Right lobe of liver (tissue), 6 donors: ENCODE measurements at regions not wholly inside any gene's neighbourhood (a gene's known extent, or its start where the extent isn't known, plus 50 kb on each side); places are given as distances from the start of the nearest gene placed in this dataset.

Experiments
- ATAC-seq, 4 donors: fragments of 200-7000 bp; cut with Tn5 transposase; one replicate each; pipeline ENCODE4 v1.9.1; 2020; ENCODE audit warnings: mild to moderate bottlenecking in 4 of 4, moderate library complexity in 4 of 4
- DNase-seq, 3 donors: peaks; one replicate each; pipeline ENCODE4 v3.0.0-alpha.2; 2020
- H3K27ac ChIP-seq, 3 donors: fragments of 200-600 bp; one replicate each; pipeline ENCODE4 v1.8.0; 2022
- H3K27me3 ChIP-seq, 2 donors: fragments of 200-600 bp; one replicate each; pipeline ENCODE4 v1.8.0; 2022
- H3K36me3 ChIP-seq, 4 donors: fragments of 200-600 bp; sonication (generic) in 1 of 4; one replicate each; pipeline versions ENCODE4 v1.5.1 to v1.8.0; 2017 to 2022; ENCODE audit warnings: control low read depth in 1 of 4
- H3K4me1 ChIP-seq, 4 donors: fragments of 200-600 bp; sonication (generic) in 1 of 4; one replicate each; pipeline versions ENCODE4 v1.5.1 to v1.8.0; 2017 to 2022; ENCODE audit warnings: control low read depth in 1 of 4
- H3K4me3 ChIP-seq, 3 donors: fragments of 200-600 bp; one replicate each; pipeline ENCODE4 v1.8.0; 2022
- H3K9me3 ChIP-seq, 4 donors: fragments of 200-600 bp; sonication (generic) in 1 of 4; one replicate each; pipeline versions ENCODE4 v1.5.1 to v1.8.0; 2017 to 2022; ENCODE audit warnings: control low read depth in 1 of 4
- POLR2A ChIP-seq: fragments of 450-650 bp; IDR thresholded peaks from one replicate; pipeline ENCODE4 v1.6.1; 2017; ENCODE audit warnings: antibody characterized with exemption, mild to moderate bottlenecking
- WGBS: methylation state at CpG from one replicate; pipeline ENCODE4 v1.1.6; 2018; ENCODE audit warnings: low coverage, low lambda C conversion rate; ENCODE audit not compliant: insufficient coverage; ENCODE audit errors: missing lambda C conversion rate; 5-methylcytosine and 5-hydroxymethylcytosine counted together
- intact Hi-C, 2 donors: fragments of 100-400 bp; cut with DNase I; formaldehyde crosslinking; loops; one replicate each; pipeline versions ENCODE4 v1.11.2 to v1.14.1; 2022
- TF ChIP-seq, protein P1 (sequence below), 4 donors: fragments of 200-600 bp in 3 of 4; fragments of 450-650 bp in 1 of 4; IDR thresholded peaks; one replicate each; pipeline versions ENCODE4 v1.5.1 to v1.8.0; 2016 to 2022; ENCODE audit warnings: antibody characterized with exemption in 4 of 4, mild to moderate bottlenecking in 2 of 4
- donor health status: DM: no; HTN: yes; CAD: no.
- donor health status: DM: no; HTN: no; CAD: no.
- donor health status: DM: no; HTN: no; CAD: no.
- donor health status: DM: no; HTN: yes; CAD: no.
- donor health status: DM: no; HTN: yes; CAD: no.

DNA sequence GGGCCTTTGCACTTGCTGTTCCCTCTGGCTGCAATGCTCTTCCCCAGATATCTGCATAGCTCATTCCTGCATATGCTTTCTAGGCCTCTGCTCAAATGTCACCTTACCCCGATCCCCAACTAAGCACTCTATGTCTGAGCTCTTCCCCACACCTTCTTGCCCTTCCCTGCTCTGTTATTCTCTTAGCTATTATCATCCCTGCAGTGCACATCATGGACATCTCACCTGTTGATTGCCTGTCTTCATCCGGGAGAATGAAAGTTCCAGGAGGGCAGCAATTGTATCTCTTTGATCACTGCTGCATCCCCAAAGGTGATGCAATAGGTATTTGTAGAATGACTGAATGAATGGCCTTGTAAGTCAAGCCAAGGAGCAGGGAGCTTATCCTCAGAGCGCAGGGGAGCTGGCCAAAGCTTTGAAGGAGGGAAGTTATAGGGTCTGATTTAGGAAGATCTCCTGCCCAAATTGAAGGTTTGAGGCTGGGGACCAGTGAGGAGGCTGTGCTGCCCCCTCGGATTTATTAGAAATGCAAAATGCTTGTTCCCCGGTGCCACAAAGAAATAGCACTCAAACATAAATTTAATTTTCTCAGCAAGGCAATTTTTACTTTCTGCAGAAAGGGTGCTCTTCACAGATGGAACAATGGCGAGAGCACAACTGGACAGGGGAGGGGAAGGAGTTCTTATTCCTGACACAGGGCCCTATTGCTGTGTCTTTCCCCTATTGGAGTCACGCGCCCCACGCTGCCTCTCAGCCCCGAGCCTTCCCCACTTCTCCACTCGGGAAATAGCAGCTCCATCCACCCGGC lies 631.1 kb downstream of the MATN1 start:
- H3K9me3 ChIP-seq = peaks cover 0 to 7% (median 2%) of the 10 kb centered on the region in 4 donors
- WGBS = 80% methylated on average over 10 of the region's 12 CpGs
- no peak for TF ChIP-seq POLR2A
- TF ChIP-seq, protein P1, sequence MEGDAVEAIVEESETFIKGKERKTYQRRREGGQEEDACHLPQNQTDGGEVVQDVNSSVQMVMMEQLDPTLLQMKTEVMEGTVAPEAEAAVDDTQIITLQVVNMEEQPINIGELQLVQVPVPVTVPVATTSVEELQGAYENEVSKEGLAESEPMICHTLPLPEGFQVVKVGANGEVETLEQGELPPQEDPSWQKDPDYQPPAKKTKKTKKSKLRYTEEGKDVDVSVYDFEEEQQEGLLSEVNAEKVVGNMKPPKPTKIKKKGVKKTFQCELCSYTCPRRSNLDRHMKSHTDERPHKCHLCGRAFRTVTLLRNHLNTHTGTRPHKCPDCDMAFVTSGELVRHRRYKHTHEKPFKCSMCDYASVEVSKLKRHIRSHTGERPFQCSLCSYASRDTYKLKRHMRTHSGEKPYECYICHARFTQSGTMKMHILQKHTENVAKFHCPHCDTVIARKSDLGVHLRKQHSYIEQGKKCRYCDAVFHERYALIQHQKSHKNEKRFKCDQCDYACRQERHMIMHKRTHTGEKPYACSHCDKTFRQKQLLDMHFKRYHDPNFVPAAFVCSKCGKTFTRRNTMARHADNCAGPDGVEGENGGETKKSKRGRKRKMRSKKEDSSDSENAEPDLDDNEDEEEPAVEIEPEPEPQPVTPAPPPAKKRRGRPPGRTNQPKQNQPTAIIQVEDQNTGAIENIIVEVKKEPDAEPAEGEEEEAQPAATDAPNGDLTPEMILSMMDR (IDR thresholded peaks at IDR 0.05) = no peak
- no peak for DNase-seq
- no peak overlapping the region for H3K4me3 ChIP-seq
- intact Hi-C loops = loop anchor here in 1 of 2 donors (10.0 kb wide), 1 partner anchor 177 kb away; no protein-coding TSS in a partner anchor
- no peaks in the 10 kb centered on the region for H3K27me3 ChIP-seq
- no peaks in the 10 kb centered on the region for H3K36me3 ChIP-seq
- ATAC-seq = no peak
- no peaks in the 10 kb centered on the region for H3K4me1 ChIP-seq
- H3K27ac ChIP-seq = no peak overlapping the region

DNA sequence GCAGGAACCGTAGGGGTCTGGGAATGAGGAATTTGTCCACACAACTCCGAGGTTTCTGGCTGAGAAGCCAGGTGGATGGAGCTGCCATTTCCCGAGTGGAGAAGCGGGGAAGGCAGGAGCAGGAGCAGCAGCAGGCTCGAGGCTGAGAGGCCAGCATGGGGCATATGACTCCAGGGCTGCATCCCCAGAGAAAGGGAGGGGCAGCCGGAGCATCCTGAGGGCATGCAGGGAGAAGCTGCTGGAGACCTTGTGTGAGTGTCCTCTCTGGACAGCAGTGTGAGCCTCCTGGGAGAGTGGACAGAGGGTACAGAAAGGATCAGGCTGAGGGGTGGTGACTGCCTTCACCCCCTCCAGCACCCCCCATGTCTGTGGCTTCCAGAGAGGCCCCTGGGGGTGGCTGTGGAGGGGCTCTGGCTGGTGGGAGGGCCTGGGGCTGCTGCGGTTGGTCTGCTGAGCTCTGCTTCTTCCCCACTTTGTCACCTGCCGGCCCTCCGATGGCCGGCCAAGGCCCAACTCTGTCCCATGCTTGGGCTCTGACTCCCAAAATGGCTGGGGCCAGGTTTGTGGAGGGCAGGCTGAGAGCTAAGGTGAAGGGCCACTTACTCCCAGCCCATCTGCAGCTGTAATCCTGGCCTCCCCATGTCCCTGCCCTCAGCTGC lies 633.1 kb downstream of the MATN1 start:
- TF ChIP-seq POLR2A = no peak
- TF ChIP-seq, protein P1 (IDR thresholded peaks at IDR 0.05) = no peak
- Histone ChIP-seq H3K27ac (no peak overlapping the region), H3K36me3 (no peaks in the 10 kb centered on the region), H3K4me1 (no peaks in the 10 kb centered on the region), H3K9me3 (peaks cover 0 to 7% (median 2%) of the 10 kb centered on the region in 4 donors), H3K4me3 (no peak overlapping the region), H3K27me3 (no peaks in the 10 kb centered on the region)
- no peak for DNase-seq
- intact Hi-C loops = loop anchor here in 1 of 2 donors (10.0 kb wide), 1 partner anchor 175 kb away; no protein-coding TSS in a partner anchor
- no peak for ATAC-seq
- 62% methylated on average over 6 of the region's 10 CpGs for WGBS

DNA sequence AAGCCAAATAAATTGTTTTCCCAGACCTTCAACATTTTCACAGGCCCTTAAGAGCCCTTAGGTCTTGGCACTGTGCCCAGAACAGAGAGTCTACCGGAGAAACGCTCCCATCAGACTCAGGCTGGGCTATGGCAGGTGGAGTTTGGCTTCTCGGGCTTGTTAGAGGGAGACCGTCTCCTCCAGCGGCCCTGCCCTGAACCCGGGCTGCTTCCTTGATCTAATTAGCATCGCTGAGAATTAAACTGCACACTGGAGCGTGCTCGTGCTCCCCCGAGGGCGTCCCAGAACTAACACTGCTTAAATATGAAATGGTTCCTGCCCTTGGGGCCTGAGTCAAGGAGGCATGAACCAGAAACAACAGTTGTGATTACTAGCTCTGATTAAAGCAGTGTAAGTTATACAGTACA lies 634.4 kb downstream of the MATN1 start:
- Histone ChIP-seq H3K4me1 (no peaks in the 10 kb centered on the region), H3K27ac (no peak overlapping the region), H3K27me3 (no peaks in the 10 kb centered on the region), H3K4me3 (no peak overlapping the region), H3K9me3 (peaks cover 0 to 7% (median 2%) of the 10 kb centered on the region in 4 donors), H3K36me3 (no peaks in the 10 kb centered on the region)
- DNase-seq (no peak), ATAC-seq (no peak)
- 67% methylated on average over 11 of the region's 11 CpGs for WGBS
- intact Hi-C loops = no loop called here
- TF ChIP-seq, protein P1 (IDR thresholded peaks at IDR 0.05) = no peak
- no peak for TF ChIP-seq POLR2A

DNA sequence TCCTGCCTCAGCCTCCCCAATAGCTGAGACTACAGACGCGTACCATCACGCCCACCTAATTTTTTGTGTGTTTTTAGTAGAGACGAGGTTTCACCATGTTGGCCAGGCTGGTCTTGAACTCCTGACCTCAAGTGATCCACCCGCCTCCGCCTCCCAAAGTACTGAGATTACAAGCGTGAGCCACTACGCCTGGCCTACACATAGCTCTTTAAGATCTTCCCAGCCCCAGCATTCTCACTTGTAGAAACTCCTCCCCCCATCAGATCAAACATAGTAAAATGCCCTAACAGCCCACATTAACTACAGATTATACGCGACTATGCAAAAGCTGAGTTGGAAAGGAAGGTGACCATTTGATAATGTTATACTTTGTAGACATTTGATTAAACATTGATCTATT lies 634.8 kb downstream of the MATN1 start:
- WGBS = 67% methylated on average over 9 of the region's 10 CpGs
- DNase-seq = no peak
- Histone ChIP-seq H3K27ac (no peak overlapping the region), H3K4me3 (no peak overlapping the region), H3K9me3 (peaks cover 0 to 7% (median 2%) of the 10 kb centered on the region in 4 donors), H3K27me3 (no peaks in the 10 kb centered on the region), H3K4me1 (no peaks in the 10 kb centered on the region), H3K36me3 (no peaks in the 10 kb centered on the region)
- TF ChIP-seq POLR2A = no peak
- TF ChIP-seq, protein P1 (IDR thresholded peaks at IDR 0.05) = no peak
- ATAC-seq = no peak
- intact Hi-C loops = no loop called here
